ENCODE measurements at regions not wholly inside any gene's neighbourhood (a gene's known extent, or its start where the extent isn't known, plus 50 kb on each side); places are given as distances from the start of the nearest gene placed in this dataset.

GRCh38 chr9:88313364-88314220, 74.7 kb upstream of the SPIN1 start:
- Histone ChIP-seq H3K27ac (ENCODE audit: low read depth, low read length) (no peak overlapping the region), H3K4me1 (ENCODE audit: control insufficient read depth, insufficient read depth, low read length) (no peaks in the 10 kb centered on the region), H3K27me3 (ENCODE audit: control insufficient read depth, insufficient read depth, low read length, poor library complexity, severe bottlenecking) (no peaks in the 10 kb centered on the region), H3K9me3 (ENCODE audit: control insufficient read depth, low read length) (no peaks in the 10 kb centered on the region), H3K4me3 (ENCODE audit: low read length) (no peak overlapping the region), H3K9ac (ENCODE audit: extremely low read depth, low read length, poor library complexity, severe bottlenecking) (no peak overlapping the region), H3K36me3 (ENCODE audit: control insufficient read depth, insufficient read depth, low read length) (no peaks in the 10 kb centered on the region)
- DNase-seq, result peak; percentile 75
- H3K36me3 Mint-ChIP-seq (ENCODE audit: low read depth), result no peaks in the 10 kb centered on the region
- H3K27me3 Mint-ChIP-seq (ENCODE audit: insufficient read depth), result peaks cover 7% of the 10 kb centered on the region
- TF ChIP-seq CTCF (conservative IDR thresholded peaks at IDR 0.05), result peak; percentile 70
- no peak overlapping the region for H3K4me3 Mint-ChIP-seq
- H3K4me1 Mint-ChIP-seq, result peaks cover 11% of the 10 kb centered on the region
- H3K27ac Mint-ChIP-seq, result peak overlapping the region; percentile 75
- 36 to 77% methylated on average over 5 to 13 of the region's 15 CpGs for WGBS, 2 experiments (ENCODE audit: insufficient coverage in 1 of 2, insufficient read length in 1 of 2)
- H3K9me3 Mint-ChIP-seq, result peaks cover 2% of the 10 kb centered on the region

- Histone ChIP-seq H3K9me3 (ENCODE audit: control insufficient read depth, low read length) (no peaks in the 10 kb centered on the region), H3K4me3 (ENCODE audit: low read length) (no peak overlapping the region), H3K27me3 (ENCODE audit: control insufficient read depth, insufficient read depth, low read length, poor library complexity, severe bottlenecking) (no peaks in the 10 kb centered on the region), H3K36me3 (ENCODE audit: control insufficient read depth, insufficient read depth, low read length) (no peaks in the 10 kb centered on the region), H3K9ac (ENCODE audit: extremely low read depth, low read length, poor library complexity, severe bottlenecking) (no peak overlapping the region), H3K27ac (ENCODE audit: low read depth, low read length) (no peak overlapping the region), H3K4me1 (ENCODE audit: control insufficient read depth, insufficient read depth, low read length) (no peaks in the 10 kb centered on the region)
- Mint-ChIP-seq H3K4me1 (peaks cover 11% of the 10 kb centered on the region), H3K27me3 (ENCODE audit: insufficient read depth) (peaks cover 7% of the 10 kb centered on the region), H3K27ac (no peak overlapping the region), H3K4me3 (no peak overlapping the region), H3K9me3 (peaks cover 2% of the 10 kb centered on the region), H3K36me3 (ENCODE audit: low read depth) (no peaks in the 10 kb centered on the region)
- no peak for TF ChIP-seq CTCF (conservative IDR thresholded peaks at IDR 0.05)
- 89 to 94% methylated on average over 10 to 12 of the region's 13 CpGs for WGBS, 2 experiments (ENCODE audit: insufficient coverage in 1 of 2, insufficient read length in 1 of 2)
- no peak for DNase-seq
These were observed 75.6 kb upstream of the SPIN1 start for GRCh38 chr9:88312517-88313103.

GRCh38 chr9:88312045-88312444, 76.2 kb upstream of the SPIN1 start:
- no peak overlapping the region for H3K9ac ChIP-seq (ENCODE audit: extremely low read depth, low read length, poor library complexity, severe bottlenecking)
- H3K27ac ChIP-seq (ENCODE audit: low read depth, low read length), result no peak overlapping the region
- no peaks in the 10 kb centered on the region for H3K9me3 ChIP-seq (ENCODE audit: control insufficient read depth, low read length)
- Mint-ChIP-seq H3K27me3 (ENCODE audit: insufficient read depth) (peaks cover 7% of the 10 kb centered on the region), H3K36me3 (ENCODE audit: low read depth) (no peaks in the 10 kb centered on the region), H3K4me3 (no peak overlapping the region), H3K9me3 (peaks cover 2% of the 10 kb centered on the region), H3K4me1 (peaks cover 11% of the 10 kb centered on the region), H3K27ac (no peak overlapping the region)
- H3K36me3 ChIP-seq (ENCODE audit: control insufficient read depth, insufficient read depth, low read length), result no peaks in the 10 kb centered on the region
- no peak for TF ChIP-seq CTCF (conservative IDR thresholded peaks at IDR 0.05)
- H3K4me3 ChIP-seq (ENCODE audit: low read length), result no peak overlapping the region
- no peaks in the 10 kb centered on the region for H3K4me1 ChIP-seq (ENCODE audit: control insufficient read depth, insufficient read depth, low read length)
- H3K27me3 ChIP-seq (ENCODE audit: control insufficient read depth, insufficient read depth, low read length, poor library complexity, severe bottlenecking), result no peaks in the 10 kb centered on the region
- no peak for DNase-seq

All from endodermal cell (in vitro differentiated cells).